MCF 10A (cell line): ENCODE measurements at regions not wholly inside any gene's neighbourhood (a gene's known extent, or its start where the extent isn't known, plus 50 kb on each side); places are given as distances from the start of the nearest gene placed in this dataset.

Source experiments
- BruUV-seq: library from RNA; stranded (reverse); fragments of 400-500 nt; replicated peaks from 2 replicates; lab custom pipeline; 2021; lab: Mats Ljungman, UMichigan
- CTCF ChIA-PET: fragments of 300-600 bp; sonication (Branson Sonifier 250); formaldehyde crosslinking; extraction: SDS; loops from one replicate; lab custom pipeline; 2021; ENCODE audit warnings: antibody characterized with exemption, inconsistent platforms; lab: Yijun Ruan, JAX
- POLR2A ChIA-PET: fragments of 300-600, 350-650 bp; sonication (Branson Sonifier 250); formaldehyde crosslinking; extraction: SDS; loops from one replicate; lab custom pipeline; 2020; ENCODE audit warnings: antibody characterized with exemption, inconsistent platforms; lab: Yijun Ruan, JAX
- DNase-seq: peaks from one replicate; pipeline ENCODE4 v3.0.0-alpha.2; 2018; ENCODE audit not compliant: unreplicated experiment
- H3K27ac Mint-ChIP-seq: one replicate; pipeline ENCODE4 v1.8.0; 2022; ENCODE audit warnings: mild to moderate bottlenecking, low read depth, mixed read lengths; ENCODE audit not compliant: unreplicated experiment
- H3K27me3 Mint-ChIP-seq: one replicate; pipeline ENCODE4 v1.8.0; 2022; ENCODE audit warnings: mixed read lengths; ENCODE audit not compliant: insufficient read depth, unreplicated experiment
- H3K36me3 Mint-ChIP-seq: one replicate; pipeline ENCODE4 v1.8.0; 2022; ENCODE audit warnings: mild to moderate bottlenecking, moderate library complexity, mixed read lengths; ENCODE audit not compliant: insufficient read depth, unreplicated experiment
- H3K4me1 Mint-ChIP-seq: one replicate; pipeline ENCODE4 v1.8.0; 2022; ENCODE audit warnings: mixed read lengths; ENCODE audit not compliant: insufficient read depth, unreplicated experiment
- H3K4me3 Mint-ChIP-seq: one replicate; pipeline ENCODE4 v1.8.0; 2022; ENCODE audit warnings: mild to moderate bottlenecking, moderate library complexity, mixed read lengths; ENCODE audit not compliant: unreplicated experiment
- H3K9me3 Mint-ChIP-seq: one replicate; pipeline ENCODE4 v1.8.0; 2022; ENCODE audit warnings: mixed read lengths; ENCODE audit not compliant: unreplicated experiment
- CTCF ChIP-seq: fragments of 200-600 bp; IDR thresholded peaks from one replicate; pipeline ENCODE4 v1.8.0; 2022; ENCODE audit warnings: antibody characterized with exemption, mild to moderate bottlenecking; ENCODE audit not compliant: unreplicated experiment
- intact Hi-C: fragments of 100-400 bp; cut with micrococcal nuclease; formaldehyde crosslinking; loops from 2 replicates; pipeline ENCODE4 v1.14.1; 2022

DNA sequence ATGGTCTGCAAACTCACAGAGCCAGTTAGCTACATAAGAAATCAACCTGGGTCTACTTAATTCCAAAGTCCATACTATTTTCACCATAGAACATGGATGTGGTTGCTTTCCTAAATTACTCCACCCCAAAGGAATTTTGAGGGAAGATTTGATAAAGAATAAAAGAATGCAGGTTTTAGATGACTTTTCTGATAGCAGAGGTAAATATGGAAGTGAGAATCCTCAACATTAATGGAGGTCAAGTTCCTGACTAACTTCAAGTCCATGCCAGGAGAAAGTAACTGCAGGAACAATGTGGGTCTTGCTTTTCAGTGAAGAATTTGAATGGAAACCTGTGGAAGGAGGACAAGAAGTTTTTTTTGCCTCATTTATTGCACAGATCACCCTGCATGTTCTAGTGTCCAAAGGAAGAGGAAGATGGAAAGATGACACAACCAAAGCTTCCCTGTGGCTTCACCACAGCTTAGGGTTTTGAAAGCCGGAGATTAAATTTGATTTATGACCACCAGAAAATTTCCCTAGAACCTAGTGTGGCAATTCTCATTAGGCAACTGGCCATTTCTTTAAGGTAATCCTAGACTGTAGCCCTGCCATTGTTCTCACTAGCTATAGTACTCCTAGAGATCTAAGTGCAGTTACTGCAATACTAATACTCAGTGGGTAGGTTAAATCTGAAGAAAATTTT lies 429.7 kb downstream of the RAP2B start:
- CTCF ChIA-PET = interaction anchor here (1.0 to 1.6 kb wide), 2 partner anchors 301 to 379 kb away, joined by 3 to 4 read pairs; no protein-coding TSS in a partner anchor
- Mint-ChIP-seq H3K9me3 (no peaks in the 10 kb centered on the region), H3K4me1 (no peaks in the 10 kb centered on the region), H3K4me3 (no peak overlapping the region), H3K27ac (no peak overlapping the region), H3K36me3 (no peaks in the 10 kb centered on the region), H3K27me3 (no peaks in the 10 kb centered on the region)
- BruUV-seq = no TSS peak
- DNase-seq = no peak
- no peak for TF ChIP-seq CTCF
- intact Hi-C loops = loop anchor here (10.0 kb wide), 2 partner anchors 333 to 383 kb away; no protein-coding TSS in a partner anchor
- POLR2A ChIA-PET = interaction anchor here (0.6 to 0.9 kb wide), 3 partner anchors 426 to 549 kb away, joined by 3 read pairs; no protein-coding TSS in a partner anchor

GRCh38 chr3:153595186-153595815 lies 433.3 kb downstream of the RAP2B start:
- H3K27ac Mint-ChIP-seq = no peak overlapping the region
- no peaks in the 10 kb centered on the region for H3K9me3 Mint-ChIP-seq
- intact Hi-C loops = loop anchor here (1.0 to 10.0 kb wide), 7 partner anchors 174 to 569 kb away; no protein-coding TSS in a partner anchor
- BruUV-seq = no TSS peak
- CTCF ChIA-PET = interaction anchor here (0.5 to 2.2 kb wide), 30 partner anchors 15 to 578 kb away, joined by 3 to 8 read pairs (median 3); no protein-coding TSS in a partner anchor
- H3K36me3 Mint-ChIP-seq = no peaks in the 10 kb centered on the region
- peak; percentile 78 for TF ChIP-seq CTCF
- POLR2A ChIA-PET = interaction anchor here (0.6 to 1.2 kb wide), 6 partner anchors 9 to 552 kb away, joined by 3 to 7 read pairs (median 4); no protein-coding TSS in a partner anchor
- no peak overlapping the region for H3K4me3 Mint-ChIP-seq
- peaks cover 8% of the 10 kb centered on the region for H3K4me1 Mint-ChIP-seq
- H3K27me3 Mint-ChIP-seq = no peaks in the 10 kb centered on the region
- DNase-seq = peak; percentile 63

- H3K27ac Mint-ChIP-seq = no peak overlapping the region
- CTCF ChIA-PET = interaction anchor here (0.9 to 2.2 kb wide), 2 partner anchors 309 to 554 kb away, joined by 4 to 8 read pairs; no protein-coding TSS in a partner anchor
- BruUV-seq = no TSS peak
- POLR2A ChIA-PET = no interaction called here
- peaks cover 9% of the 10 kb centered on the region for H3K4me1 Mint-ChIP-seq
- no peaks in the 10 kb centered on the region for H3K36me3 Mint-ChIP-seq
- no peak for DNase-seq
- intact Hi-C loops = loop anchor here (10.0 kb wide), 2 partner anchors 328 to 378 kb away; no protein-coding TSS in a partner anchor
- H3K9me3 Mint-ChIP-seq = no peaks in the 10 kb centered on the region
- no peak for TF ChIP-seq CTCF
- H3K4me3 Mint-ChIP-seq = no peak overlapping the region
- H3K27me3 Mint-ChIP-seq = no peaks in the 10 kb centered on the region
Measured at GRCh38 chr3:153596401-153596800, 434.4 kb downstream of the RAP2B start.

DNA sequence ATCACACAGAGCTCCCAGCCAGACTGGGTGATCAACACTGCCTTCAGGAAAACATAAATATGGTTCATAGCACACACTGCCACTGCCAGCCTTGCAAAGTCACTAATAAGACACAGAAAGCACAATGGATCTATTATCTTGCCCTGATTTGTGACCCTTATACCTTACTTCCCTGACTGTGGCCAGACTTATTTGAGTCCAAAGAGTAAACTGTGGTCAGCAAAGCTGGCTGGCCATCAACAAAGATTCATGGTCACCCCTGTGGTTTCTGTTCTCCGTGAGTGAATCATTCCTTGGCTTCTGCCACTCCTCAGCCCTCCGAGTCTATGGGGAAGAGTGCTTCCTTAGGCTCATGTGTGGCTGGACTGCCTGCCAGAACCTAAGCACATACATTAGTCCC lies 437.7 kb downstream of the RAP2B start:
- peak; percentile 84 for DNase-seq
- Mint-ChIP-seq H3K9me3 (no peaks in the 10 kb centered on the region), H3K4me1 (peaks cover 13% of the 10 kb centered on the region), H3K27ac (no peak overlapping the region), H3K36me3 (no peaks in the 10 kb centered on the region), H3K4me3 (no peak overlapping the region), H3K27me3 (no peaks in the 10 kb centered on the region)
- ChIA-PET POLR2A (interaction anchor here (1.1 to 2.4 kb wide), 2 partner anchors 14 to 439 kb away, joined by 4 to 11 read pairs; no protein-coding TSS in a partner anchor), CTCF (interaction anchor here (1.2 to 3.5 kb wide), 2 partner anchors 170 to 654 kb away, joined by 4 to 18 read pairs; no protein-coding TSS in a partner anchor)
- no TSS peak for BruUV-seq
- no peak for TF ChIP-seq CTCF
- intact Hi-C loops = loop anchor here (10.0 kb wide), 2 partner anchors 325 to 375 kb away; no protein-coding TSS in a partner anchor
